ENCODE measurements at regions not wholly inside any gene's neighbourhood (a gene's known extent, or its start where the extent isn't known, plus 50 kb on each side); places are given as distances from the start of the nearest gene placed in this dataset.

DNA sequence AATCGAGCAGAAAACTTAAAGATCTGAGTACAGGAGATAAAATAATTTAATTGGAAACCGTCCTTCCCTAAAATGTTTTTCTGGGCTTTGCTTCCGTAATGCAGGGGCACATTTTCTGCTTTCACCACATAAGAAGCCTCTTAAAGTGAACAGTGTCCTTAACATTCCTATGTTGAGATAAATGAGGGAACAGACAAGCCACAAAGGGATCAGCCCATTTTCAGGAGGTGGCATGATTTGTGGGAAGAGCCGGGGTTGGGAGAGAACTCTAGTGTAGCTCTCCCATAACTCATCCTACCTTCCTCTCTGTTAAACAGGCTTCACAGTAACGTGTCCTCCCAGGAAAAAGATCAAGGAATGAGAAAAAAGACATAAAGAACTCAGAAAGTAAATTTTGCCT lies 56.9 kb upstream of the ACVR1C start:
- no peak for DNase-seq

DNA sequence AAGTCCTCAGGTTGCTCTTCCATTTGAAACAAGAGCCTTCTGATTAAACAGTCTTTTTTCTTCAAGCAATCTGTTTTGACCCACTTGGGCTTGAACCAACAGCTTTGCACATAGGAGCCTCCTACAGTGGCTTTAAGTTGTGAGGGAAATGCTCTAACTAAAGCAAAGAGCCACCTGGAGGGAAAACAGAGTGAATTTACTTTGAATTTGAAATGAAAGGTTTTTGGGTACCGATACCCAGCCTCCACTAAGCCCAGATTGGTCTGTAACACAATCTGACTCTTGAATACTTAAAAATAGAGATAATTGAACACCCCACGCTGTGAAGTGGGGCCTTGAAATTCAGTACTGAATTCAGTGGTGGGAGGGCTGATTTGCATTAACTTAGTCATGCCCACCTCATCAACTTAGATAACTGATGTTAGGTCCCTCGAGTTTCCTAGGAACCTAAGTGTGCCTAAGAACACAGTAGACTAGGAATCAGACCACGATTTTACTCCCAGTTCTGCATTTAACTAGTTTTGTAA lies 56.3 kb upstream of the ACVR1C start:
- peak; percentile 90 for DNase-seq
